HCT116 (cell line): ENCODE measurements at regions not wholly inside any gene's neighbourhood (a gene's known extent, or its start where the extent isn't known, plus 50 kb on each side); places are given as distances from the start of the nearest gene placed in this dataset.

Source experiments
- ATAC-seq: fragments of 200-7000 bp; cut with Tn5 transposase; 2 replicates; pipeline ENCODE4 v1.9.1; 2020; ENCODE audit warnings: mild to moderate bottlenecking, moderate library complexity
- BruUV-seq: library from RNA; stranded (reverse); fragments of 400-500 nt; replicated peaks from 2 replicates; lab custom pipeline; 2021; lab: Mats Ljungman, UMichigan
- CTCF ChIA-PET: fragments of 300-600 bp; sonication (Branson Sonifier 250); formaldehyde crosslinking; loops from one replicate; lab custom pipeline; 2021; ENCODE audit warnings: antibody characterized with exemption; lab: Charles Lee
- POLR2A ChIA-PET: fragments of 300-600, 350-600 bp; sonication (Branson Sonifier 250); formaldehyde crosslinking; loops from one replicate; lab custom pipeline; 2021; ENCODE audit warnings: antibody characterized with exemption; lab: Charles Lee
- RAD21 ChIA-PET, 2 experiments: fragments of 300-600 bp; sonication (Branson Sonifier 250); formaldehyde crosslinking; loops; one replicate each; lab custom pipeline; 2023; ENCODE audit warnings: low total read pairs in 2 of 2; ENCODE audit not compliant: uncharacterized antibody in 2 of 2, unreplicated experiment in 2 of 2, low non-redundant PET in 1 of 2; lab: Charles Lee
- DNase-seq: peaks from one replicate; pipeline ENCODE4 v3.0.0-alpha.2; 2010; ENCODE audit warnings: low read depth, low spot score
- H2AFZ ChIP-seq: fragments of 200-600 bp; shearing (Covaris generic), sonication (generic); 2 replicates; pipeline ENCODE4 v1.6.1; 2017; ENCODE audit warnings: low read depth, mixed run types, mixed read lengths, antibody characterized with exemption, low read length; ENCODE audit not compliant: poor library complexity, severe bottlenecking
- H3K27ac ChIP-seq: 2 replicates; pipeline ENCODE4 v1.5.1; 2012; ENCODE audit warnings: low read depth, low read length
- H3K27me3 ChIP-seq: fragments of 200-600 bp; sonication (generic); 2 replicates; pipeline ENCODE4 v1.6.1; 2016; ENCODE audit warnings: mixed run types, low read length, mixed read lengths; ENCODE audit not compliant: insufficient read depth
- H3K36me3 ChIP-seq, 2 experiments: fragments of 200-500 bp in 1 of 2; fragments of 200-600 bp in 1 of 2; sonication (Bioruptor generic) in 1 of 2; sonication (generic) in 1 of 2; 2 replicates each; pipeline versions ENCODE4 v1.5.1 to v1.6.1; 2014 to 2016; ENCODE audit warnings: low read length in 2 of 2, inconsistent platforms in 1 of 2, mixed read lengths in 1 of 2, mixed run types in 1 of 2; ENCODE audit not compliant: insufficient read depth in 2 of 2, control insufficient read depth in 1 of 2
- H3K4me1 ChIP-seq, 2 experiments: fragments of 200-600 bp in 1 of 2; sonication (generic) in 1 of 2; 2 replicates each; pipeline versions ENCODE4 v1.5.1 to v1.6.1; 2012 to 2017; ENCODE audit warnings: low read length in 2 of 2, inconsistent platforms in 1 of 2, mild to moderate bottlenecking in 1 of 2, mixed read lengths in 1 of 2, mixed run types in 1 of 2, moderate library complexity in 1 of 2; ENCODE audit not compliant: insufficient read depth in 2 of 2, control insufficient read depth in 1 of 2
- H3K4me2 ChIP-seq: fragments of 200-600 bp; sonication (generic); 2 replicates; pipeline ENCODE4 v1.6.1; 2017; ENCODE audit warnings: mixed run types, low read length, mixed read lengths
- H3K4me3 ChIP-seq, 2 experiments: fragments of 200-600 bp in 1 of 2; sonication (generic) in 1 of 2; replicated peaks in 1 of 2; 2 replicates each; pipeline ENCODE4 v1.5.1; 2011 to 2016; ENCODE audit warnings: low read length in 2 of 2, control low read depth in 1 of 2, low read depth in 1 of 2, mild to moderate bottlenecking in 1 of 2, mixed read lengths in 1 of 2, mixed run types in 1 of 2
- H3K79me2 ChIP-seq: fragments of 200-600 bp; sonication (generic); 2 replicates; pipeline ENCODE4 v1.6.1; 2017; ENCODE audit warnings: mild to moderate bottlenecking, mixed run types, low read length, moderate library complexity, mixed read lengths; ENCODE audit not compliant: insufficient read depth
- H3K9ac ChIP-seq: fragments of 200-600 bp; sonication (generic); 2 replicates; pipeline ENCODE4 v1.6.1; 2016; ENCODE audit warnings: low read length, mixed read lengths
- H3K9me2 ChIP-seq: fragments of 200-600 bp; sonication (generic), shearing (Covaris generic); 2 replicates; pipeline ENCODE4 v1.6.1; 2017; ENCODE audit warnings: mixed run types, mild to moderate bottlenecking, moderate library complexity; ENCODE audit not compliant: insufficient read depth
- H3K9me3 ChIP-seq, 2 experiments: fragments of 200-500 bp in 1 of 2; fragments of 200-600 bp in 1 of 2; sonication (Bioruptor generic) in 1 of 2; sonication (generic) in 1 of 2; 2 replicates each; pipeline ENCODE4 v1.6.1; 2014 to 2017; ENCODE audit warnings: low read length in 2 of 2, mixed read lengths in 2 of 2, inconsistent platforms in 1 of 2, low read depth in 1 of 2, mild to moderate bottlenecking in 1 of 2, mixed run types in 1 of 2, moderate library complexity in 1 of 2; ENCODE audit not compliant: control insufficient read depth in 1 of 2, insufficient read depth in 1 of 2
- H4K20me1 ChIP-seq: fragments of 200-600 bp; sonication (generic), shearing (Covaris generic); 2 replicates; pipeline ENCODE4 v1.6.1; 2017; ENCODE audit warnings: mixed run types, mild to moderate bottlenecking, moderate library complexity; ENCODE audit not compliant: insufficient read depth
- CTCF ChIP-seq, 3 experiments: fragments of 200-600 bp in 1 of 3; sonication (generic) in 1 of 3; IDR thresholded peaks in 2 of 3; conservative IDR thresholded peaks in 1 of 3; 2 replicates each; pipeline ENCODE4 v1.5.1; 2012 to 2017; ENCODE audit warnings: low read depth in 2 of 3, low read length in 2 of 3, antibody characterized with exemption in 1 of 3, borderline replicate concordance in 1 of 3, control low read depth in 1 of 3, mild to moderate bottlenecking in 1 of 3, mixed read lengths in 1 of 3, mixed run types in 1 of 3, moderate library complexity in 1 of 3; ENCODE audit not compliant: insufficient read depth in 1 of 3
- EZH2 ChIP-seq: fragments of 200-600 bp; sonication (generic); IDR thresholded peaks from 2 replicates; pipeline ENCODE4 v1.6.1; 2017; ENCODE audit warnings: antibody characterized with exemption, mixed run types
- ZBTB33 ChIP-seq: IDR thresholded peaks from 2 replicates; pipeline ENCODE4 v1.6.1; 2011; ENCODE audit warnings: mild to moderate bottlenecking, low read length, moderate library complexity; ENCODE audit not compliant: insufficient replicate concordance; ENCODE audit errors: extremely low read depth
- ZNF274 ChIP-seq: fragments of 200-500 bp; sonication (Bioruptor generic); IDR thresholded peaks from 2 replicates; pipeline ENCODE4 v1.6.1; 2014; ENCODE audit warnings: mild to moderate bottlenecking, low read depth, low read length, inconsistent platforms
- intact Hi-C: fragments of 100-400 bp; cut with micrococcal nuclease; formaldehyde crosslinking; loops from 2 replicates; pipeline ENCODE4 v1.10.0; 2022
- TF ChIP-seq, protein P1 (sequence below): IDR thresholded peaks from 2 replicates; pipeline ENCODE4 v1.6.1; 2012; ENCODE audit warnings: low read depth

DNA sequence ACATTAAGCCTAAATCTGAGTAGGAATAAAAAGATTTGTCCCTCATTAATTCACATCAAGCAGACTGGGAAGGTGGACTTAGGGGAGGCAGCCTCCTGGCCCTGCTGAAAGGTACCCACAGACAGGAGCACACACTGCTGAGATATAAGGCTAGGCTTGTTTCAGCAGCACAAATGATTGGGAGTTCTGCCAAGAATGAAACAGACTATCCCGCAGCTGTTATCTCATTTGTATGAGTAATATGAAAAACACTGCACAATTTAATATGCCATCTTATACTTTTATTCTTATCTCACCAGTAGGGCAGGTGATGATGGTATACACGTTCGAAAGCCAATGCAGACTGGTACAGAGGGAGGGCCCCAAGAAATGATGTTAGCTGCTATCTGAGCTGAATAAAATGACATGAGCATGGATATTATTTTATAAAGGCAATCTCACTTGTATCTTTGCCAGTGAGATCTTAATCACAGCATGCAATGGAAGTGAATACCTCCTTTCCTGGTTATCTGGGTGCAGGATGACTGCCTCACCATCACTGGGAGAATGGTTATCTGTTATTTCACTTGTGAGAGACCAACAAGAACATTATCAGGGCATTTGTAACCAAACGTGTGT, 258.7 kb upstream of the PPP2R3A start:
- H3K9ac ChIP-seq, result no peak overlapping the region
- no peak overlapping the region for H2AFZ ChIP-seq
- H3K36me3 ChIP-seq, result no peaks in the 10 kb centered on the region
- no peaks in the 10 kb centered on the region for H3K9me3 ChIP-seq
- no peak overlapping the region for H3K27ac ChIP-seq
- no peak for TF ChIP-seq ZBTB33
- TF ChIP-seq, protein P1, sequence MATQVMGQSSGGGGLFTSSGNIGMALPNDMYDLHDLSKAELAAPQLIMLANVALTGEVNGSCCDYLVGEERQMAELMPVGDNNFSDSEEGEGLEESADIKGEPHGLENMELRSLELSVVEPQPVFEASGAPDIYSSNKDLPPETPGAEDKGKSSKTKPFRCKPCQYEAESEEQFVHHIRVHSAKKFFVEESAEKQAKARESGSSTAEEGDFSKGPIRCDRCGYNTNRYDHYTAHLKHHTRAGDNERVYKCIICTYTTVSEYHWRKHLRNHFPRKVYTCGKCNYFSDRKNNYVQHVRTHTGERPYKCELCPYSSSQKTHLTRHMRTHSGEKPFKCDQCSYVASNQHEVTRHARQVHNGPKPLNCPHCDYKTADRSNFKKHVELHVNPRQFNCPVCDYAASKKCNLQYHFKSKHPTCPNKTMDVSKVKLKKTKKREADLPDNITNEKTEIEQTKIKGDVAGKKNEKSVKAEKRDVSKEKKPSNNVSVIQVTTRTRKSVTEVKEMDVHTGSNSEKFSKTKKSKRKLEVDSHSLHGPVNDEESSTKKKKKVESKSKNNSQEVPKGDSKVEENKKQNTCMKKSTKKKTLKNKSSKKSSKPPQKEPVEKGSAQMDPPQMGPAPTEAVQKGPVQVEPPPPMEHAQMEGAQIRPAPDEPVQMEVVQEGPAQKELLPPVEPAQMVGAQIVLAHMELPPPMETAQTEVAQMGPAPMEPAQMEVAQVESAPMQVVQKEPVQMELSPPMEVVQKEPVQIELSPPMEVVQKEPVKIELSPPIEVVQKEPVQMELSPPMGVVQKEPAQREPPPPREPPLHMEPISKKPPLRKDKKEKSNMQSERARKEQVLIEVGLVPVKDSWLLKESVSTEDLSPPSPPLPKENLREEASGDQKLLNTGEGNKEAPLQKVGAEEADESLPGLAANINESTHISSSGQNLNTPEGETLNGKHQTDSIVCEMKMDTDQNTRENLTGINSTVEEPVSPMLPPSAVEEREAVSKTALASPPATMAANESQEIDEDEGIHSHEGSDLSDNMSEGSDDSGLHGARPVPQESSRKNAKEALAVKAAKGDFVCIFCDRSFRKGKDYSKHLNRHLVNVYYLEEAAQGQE, result no peak
- TF ChIP-seq EZH2, result no peak
- no peak for TF ChIP-seq ZNF274
- TF ChIP-seq CTCF (IDR thresholded peaks at IDR 0.05 in 2 of 3, conservative IDR thresholded peaks at IDR 0.05 in 1 of 3; ENCODE audit: borderline replicate concordance in 1 of 3, insufficient read depth in 1 of 3, low read depth in 2 of 3, low read length in 2 of 3), result no peak
- H3K4me2 ChIP-seq, result no peak overlapping the region
- 0 out of 2 replicates have a peak, but pooled peaks cover 11% of the 10 kb centered on the region for H3K27me3 ChIP-seq
- H3K9me2 ChIP-seq, result no peaks in the 10 kb centered on the region
- ATAC-seq (no peak), DNase-seq (no peak)
- RAD21 ChIA-PET, result no interaction called here
- intact Hi-C loops, result no loop called here
- CTCF ChIA-PET, result no interaction called here
- no peak overlapping the region for H3K4me3 ChIP-seq
- no TSS peak for BruUV-seq
- H3K79me2 ChIP-seq, result no peaks in the 10 kb centered on the region
- POLR2A ChIA-PET, result no interaction called here
- H3K4me1 ChIP-seq, result no peaks in the 10 kb centered on the region
- H4K20me1 ChIP-seq, result no peaks in the 10 kb centered on the region
